Mesothelial cell of epicardium (in vitro differentiated cells): ENCODE measurements at regions not wholly inside any gene's neighbourhood (a gene's known extent, or its start where the extent isn't known, plus 50 kb on each side); places are given as distances from the start of the nearest gene placed in this dataset.

Source experiments
- DNase-seq, 2 experiments: peaks; one replicate each; pipeline ENCODE4 v3.0.0; 2021; ENCODE audit warnings: low spot score in 2 of 2; ENCODE audit not compliant: unreplicated experiment in 2 of 2
- H3K27ac Mint-ChIP-seq: 2 replicates; pipeline ENCODE4 v1.8.0; 2021; ENCODE audit warnings: mixed read lengths
- H3K27me3 Mint-ChIP-seq: 2 replicates; pipeline ENCODE4 v1.8.0; 2021; ENCODE audit warnings: low read depth, mixed read lengths
- H3K36me3 Mint-ChIP-seq: 2 replicates; pipeline ENCODE4 v1.8.0; 2021; ENCODE audit warnings: mixed read lengths
- H3K4me1 Mint-ChIP-seq: 2 replicates; pipeline ENCODE4 v1.8.0; 2021; ENCODE audit warnings: mixed read lengths
- H3K4me3 Mint-ChIP-seq: 2 replicates; pipeline ENCODE4 v1.8.0; 2021; ENCODE audit warnings: mild to moderate bottlenecking, moderate library complexity, mixed read lengths
- H3K9me3 Mint-ChIP-seq: 2 replicates; pipeline ENCODE4 v1.8.0; 2021; ENCODE audit warnings: mixed read lengths
- TF ChIP-seq, protein P1 (sequence below): fragments of 200-600 bp; sonication (generic); IDR thresholded peaks from one replicate; pipeline ENCODE4 v1.5.0; 2021; ENCODE audit warnings: antibody characterized with exemption; ENCODE audit not compliant: unreplicated experiment

DNA sequence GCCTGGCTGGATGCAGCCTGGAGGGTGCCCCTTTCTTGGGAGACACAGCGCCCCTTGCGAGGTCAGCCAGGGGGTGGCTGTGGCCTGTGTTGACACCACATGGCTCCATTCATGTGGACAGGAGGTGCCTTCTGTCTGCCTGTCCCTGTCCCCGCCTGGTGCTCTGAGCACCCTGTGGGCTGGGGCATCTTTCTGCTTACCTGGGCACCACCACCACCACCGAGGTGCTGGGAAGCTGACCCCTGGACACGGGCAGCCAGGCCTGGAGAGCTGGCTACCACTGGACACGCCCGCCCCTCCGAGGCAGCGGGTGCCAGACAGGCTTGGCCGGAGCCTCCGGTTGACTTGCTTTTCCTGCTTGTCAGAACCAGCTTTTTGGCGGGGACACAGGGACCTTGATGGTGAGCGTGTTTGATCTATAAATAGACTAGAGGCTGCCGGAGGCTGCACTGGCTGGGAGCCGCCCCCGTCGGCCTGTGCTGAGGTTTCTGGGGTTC, 121.3 kb upstream of the GSE1 start:
- no peaks in the 10 kb centered on the region for H3K27me3 Mint-ChIP-seq
- no peaks in the 10 kb centered on the region for H3K36me3 Mint-ChIP-seq
- peaks cover 27% of the 10 kb centered on the region for H3K4me1 Mint-ChIP-seq
- H3K9me3 Mint-ChIP-seq = no peaks in the 10 kb centered on the region
- TF ChIP-seq, protein P1, sequence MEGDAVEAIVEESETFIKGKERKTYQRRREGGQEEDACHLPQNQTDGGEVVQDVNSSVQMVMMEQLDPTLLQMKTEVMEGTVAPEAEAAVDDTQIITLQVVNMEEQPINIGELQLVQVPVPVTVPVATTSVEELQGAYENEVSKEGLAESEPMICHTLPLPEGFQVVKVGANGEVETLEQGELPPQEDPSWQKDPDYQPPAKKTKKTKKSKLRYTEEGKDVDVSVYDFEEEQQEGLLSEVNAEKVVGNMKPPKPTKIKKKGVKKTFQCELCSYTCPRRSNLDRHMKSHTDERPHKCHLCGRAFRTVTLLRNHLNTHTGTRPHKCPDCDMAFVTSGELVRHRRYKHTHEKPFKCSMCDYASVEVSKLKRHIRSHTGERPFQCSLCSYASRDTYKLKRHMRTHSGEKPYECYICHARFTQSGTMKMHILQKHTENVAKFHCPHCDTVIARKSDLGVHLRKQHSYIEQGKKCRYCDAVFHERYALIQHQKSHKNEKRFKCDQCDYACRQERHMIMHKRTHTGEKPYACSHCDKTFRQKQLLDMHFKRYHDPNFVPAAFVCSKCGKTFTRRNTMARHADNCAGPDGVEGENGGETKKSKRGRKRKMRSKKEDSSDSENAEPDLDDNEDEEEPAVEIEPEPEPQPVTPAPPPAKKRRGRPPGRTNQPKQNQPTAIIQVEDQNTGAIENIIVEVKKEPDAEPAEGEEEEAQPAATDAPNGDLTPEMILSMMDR = no peak
- no peak overlapping the region for H3K4me3 Mint-ChIP-seq
- no peak for DNase-seq
- H3K27ac Mint-ChIP-seq = peak overlapping the region; percentile 57

DNA sequence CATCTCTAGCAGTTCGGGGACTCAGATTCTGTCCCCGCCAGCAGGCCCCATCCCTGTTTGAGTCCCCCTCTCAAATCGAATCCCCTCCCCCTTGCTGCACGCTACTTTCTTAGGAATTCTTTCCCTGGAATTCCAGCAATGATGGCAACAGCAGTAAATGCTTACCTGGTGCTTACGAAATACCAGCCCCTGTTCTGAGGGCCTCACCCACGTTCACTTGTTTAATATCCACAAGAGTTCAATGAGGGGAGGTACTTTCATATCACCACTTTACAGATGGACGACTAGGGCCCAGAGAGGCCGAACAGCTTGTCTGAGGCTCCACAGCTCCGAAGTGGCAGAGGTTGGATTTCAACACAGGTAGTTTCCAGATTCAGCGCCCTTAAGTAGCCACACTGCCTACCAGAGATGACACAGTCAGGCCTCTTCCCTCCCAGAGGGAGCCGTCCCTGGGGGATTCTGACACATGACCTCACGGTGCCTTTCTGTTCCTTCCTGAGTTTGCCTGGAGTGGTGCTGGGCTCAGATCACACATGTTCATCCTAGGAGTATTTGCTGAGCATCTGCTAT, 120.7 kb upstream of the GSE1 start:
- no peak for DNase-seq
- TF ChIP-seq, protein P1 = no peak
- Mint-ChIP-seq H3K9me3 (no peaks in the 10 kb centered on the region), H3K27me3 (no peaks in the 10 kb centered on the region), H3K4me3 (no peak overlapping the region), H3K36me3 (no peaks in the 10 kb centered on the region), H3K4me1 (peaks cover 27% of the 10 kb centered on the region), H3K27ac (peak overlapping the region; percentile 57)

DNA sequence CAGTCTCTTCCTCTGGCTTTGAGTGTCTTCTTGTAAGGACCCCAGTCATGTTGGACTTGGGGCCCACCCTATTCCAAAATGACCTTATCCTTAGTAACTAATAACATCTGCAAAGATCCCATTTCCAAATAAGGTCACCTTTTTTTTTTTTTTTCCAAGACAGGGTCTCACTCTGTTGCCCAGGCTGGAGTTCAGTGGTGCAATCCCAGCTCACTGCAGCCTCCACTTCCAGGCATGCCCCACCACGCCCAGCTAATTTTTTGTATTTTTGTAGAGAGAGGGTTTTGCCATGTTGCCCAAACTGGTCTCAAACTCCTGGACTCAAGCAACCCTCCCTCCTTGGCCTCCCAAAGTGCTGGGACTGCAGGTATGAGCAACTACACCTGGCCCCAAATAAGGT, 118.8 kb upstream of the GSE1 start:
- Mint-ChIP-seq H3K36me3 (peaks cover 4% of the 10 kb centered on the region), H3K27ac (peak overlapping the region; percentile 56), H3K4me3 (no peak overlapping the region), H3K4me1 (peaks cover 28% of the 10 kb centered on the region), H3K27me3 (no peaks in the 10 kb centered on the region), H3K9me3 (no peaks in the 10 kb centered on the region)
- no peak for DNase-seq
- TF ChIP-seq, protein P1 = no peak

DNA sequence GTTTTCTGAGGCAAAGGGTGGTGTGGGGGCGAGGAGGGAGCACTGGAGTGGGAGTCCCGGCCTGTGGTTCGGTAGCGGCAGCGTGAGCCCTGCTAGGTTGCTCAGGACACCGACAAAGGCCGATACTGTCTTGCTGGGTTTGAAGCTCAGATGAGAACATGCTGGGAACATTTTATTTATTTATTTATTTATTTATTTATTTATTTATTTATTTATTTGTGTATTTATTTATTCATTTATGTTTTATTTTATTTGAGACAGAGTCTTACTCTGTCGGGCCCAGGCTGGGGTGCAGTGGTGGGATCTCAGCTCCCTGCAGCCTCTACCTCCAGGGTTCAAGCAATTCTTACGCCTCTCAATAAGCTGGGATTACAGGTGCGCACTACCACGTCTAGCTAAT, 117.9 kb upstream of the GSE1 start:
- H3K27me3 Mint-ChIP-seq = no peaks in the 10 kb centered on the region
- peaks cover 6% of the 10 kb centered on the region for H3K36me3 Mint-ChIP-seq
- peaks cover 28% of the 10 kb centered on the region for H3K4me1 Mint-ChIP-seq
- peak overlapping the region; percentile 35 for H3K27ac Mint-ChIP-seq
- TF ChIP-seq, protein P1 = no peak
- no peak for DNase-seq
- H3K9me3 Mint-ChIP-seq = no peaks in the 10 kb centered on the region
- no peak overlapping the region for H3K4me3 Mint-ChIP-seq

DNA sequence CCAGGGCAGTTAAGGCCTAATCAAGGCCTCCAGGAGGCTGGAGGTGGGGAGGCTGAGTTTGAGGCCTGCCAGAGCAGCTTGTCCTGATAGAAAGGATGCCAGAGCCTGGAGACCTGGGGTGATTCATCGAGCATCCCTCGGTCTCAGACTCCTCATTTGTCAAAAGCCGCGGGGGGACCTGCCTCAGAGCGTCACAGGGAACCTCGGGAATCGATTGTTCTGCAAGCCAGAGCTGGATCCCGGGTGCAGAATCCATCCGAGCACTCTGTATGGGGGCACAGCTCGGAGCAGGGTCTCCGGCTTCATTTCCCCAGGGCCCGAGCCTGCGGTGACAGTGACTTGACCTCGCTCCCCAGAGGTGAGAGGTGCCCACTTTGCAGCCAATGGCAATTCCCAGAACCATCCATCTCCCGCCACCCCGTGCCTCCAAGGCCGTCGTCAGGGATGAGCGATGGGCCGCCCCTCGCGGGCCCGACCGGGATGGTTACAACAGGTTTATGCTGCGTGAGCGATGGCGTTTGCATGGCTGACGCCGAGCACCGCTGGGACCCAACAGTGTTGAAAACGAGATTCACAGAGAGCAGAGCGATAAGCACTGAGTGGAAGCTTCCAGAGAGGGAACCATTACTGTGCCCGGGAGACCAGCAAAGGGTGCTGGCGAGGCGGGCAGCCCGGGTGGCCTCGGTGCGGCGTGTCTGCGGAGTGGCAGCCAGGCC, 117.1 kb upstream of the GSE1 start:
- H3K9me3 Mint-ChIP-seq = no peaks in the 10 kb centered on the region
- peaks cover 6% of the 10 kb centered on the region for H3K36me3 Mint-ChIP-seq
- H3K27ac Mint-ChIP-seq = peak overlapping the region; percentile 33
- TF ChIP-seq, protein P1 = no peak
- H3K27me3 Mint-ChIP-seq = no peaks in the 10 kb centered on the region
- DNase-seq = no peak
- peaks cover 29% of the 10 kb centered on the region for H3K4me1 Mint-ChIP-seq
- no peak overlapping the region for H3K4me3 Mint-ChIP-seq
